NOMO-1 treated with dmso at 0.1 percent for 144 hours (cell line): ENCODE measurements at regions not wholly inside any gene's neighbourhood (a gene's known extent, or its start where the extent isn't known, plus 50 kb on each side); places are given as distances from the start of the nearest gene placed in this dataset.
"Not testable (repeated sequence)": the region's sequence is repeated elsewhere in the genome, so short reads cannot be mapped to it uniquely, and the experiment has no call there.

Experiments used
- DNase-seq: peaks from one replicate; lab custom pipeline; 2025; ENCODE audit not compliant: unreplicated experiment; lab: John Stamatoyannopoulos, UW

DNA sequence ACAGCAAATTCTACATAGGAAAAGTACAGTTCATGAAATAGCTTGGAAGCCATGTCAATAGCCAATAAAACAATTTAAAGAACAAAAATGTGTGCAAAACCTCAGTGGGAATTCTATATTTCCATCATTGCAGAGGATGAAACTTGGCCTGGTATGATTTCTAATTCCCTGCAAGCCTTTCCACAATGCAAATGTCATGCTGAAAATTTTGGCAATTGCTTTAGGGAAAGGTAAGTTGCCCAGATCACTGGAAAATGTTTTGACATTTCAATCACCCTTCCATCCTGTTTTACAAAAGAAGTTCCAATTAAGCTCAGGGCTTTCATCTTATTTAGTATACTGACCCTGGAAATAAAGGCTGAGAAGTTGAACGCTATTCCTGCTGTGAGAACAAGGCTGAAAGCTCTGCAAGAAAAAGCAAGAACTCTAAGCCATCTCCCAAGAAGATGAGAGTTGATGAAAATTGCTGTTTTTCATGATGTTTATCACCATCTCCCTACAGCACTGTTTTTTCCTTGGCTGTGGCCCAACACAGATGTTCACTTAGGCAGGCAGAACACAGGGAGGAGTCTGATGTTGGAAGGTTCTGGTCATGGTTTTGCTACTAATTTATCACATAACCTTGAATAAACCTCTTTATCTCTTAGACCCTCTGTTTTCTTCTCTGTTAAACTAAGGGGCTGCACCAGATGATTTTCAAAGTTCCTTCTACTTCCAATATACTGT is 263.7 kb downstream of the KCTD12 start:
- no peak for DNase-seq

DNA sequence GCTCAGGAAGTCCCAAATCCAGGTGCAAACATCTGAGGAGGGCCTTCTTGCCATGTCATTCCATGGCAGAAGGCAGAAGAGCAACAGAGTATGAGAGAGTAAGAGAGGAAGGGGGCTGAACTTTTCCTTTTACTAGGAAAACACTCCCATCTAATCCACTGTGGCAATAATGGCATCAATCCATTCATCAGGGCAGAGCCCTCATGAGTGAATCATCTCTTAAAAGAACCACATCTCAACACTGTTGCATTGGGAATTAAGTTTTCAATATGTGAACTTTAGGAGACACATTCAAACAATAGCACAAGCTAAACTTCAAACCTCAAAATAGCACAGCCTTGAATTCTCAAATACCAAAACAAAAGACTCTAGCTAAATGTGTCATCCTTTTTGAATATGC is 264.5 kb downstream of the KCTD12 start:
- DNase-seq = no peak

DNA sequence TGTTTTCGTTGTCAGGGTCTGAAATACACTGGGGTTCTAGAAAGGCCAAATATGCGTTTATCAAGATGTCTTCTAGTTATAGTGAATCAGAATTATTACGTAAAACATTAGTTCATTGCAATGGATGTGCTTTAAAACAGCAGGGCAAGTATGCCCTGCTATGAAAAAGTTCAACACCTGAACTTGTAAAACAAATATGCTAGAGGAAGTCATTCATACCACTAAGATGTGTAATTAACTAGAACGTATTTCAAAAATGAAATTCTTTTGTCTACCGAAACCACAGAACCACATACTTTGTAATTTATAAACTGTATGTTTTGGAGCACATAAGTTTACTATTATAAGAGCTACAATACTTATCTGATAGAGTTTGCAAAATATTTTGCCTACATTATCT is 266.2 kb downstream of the KCTD12 start:
- no peak for DNase-seq

DNA sequence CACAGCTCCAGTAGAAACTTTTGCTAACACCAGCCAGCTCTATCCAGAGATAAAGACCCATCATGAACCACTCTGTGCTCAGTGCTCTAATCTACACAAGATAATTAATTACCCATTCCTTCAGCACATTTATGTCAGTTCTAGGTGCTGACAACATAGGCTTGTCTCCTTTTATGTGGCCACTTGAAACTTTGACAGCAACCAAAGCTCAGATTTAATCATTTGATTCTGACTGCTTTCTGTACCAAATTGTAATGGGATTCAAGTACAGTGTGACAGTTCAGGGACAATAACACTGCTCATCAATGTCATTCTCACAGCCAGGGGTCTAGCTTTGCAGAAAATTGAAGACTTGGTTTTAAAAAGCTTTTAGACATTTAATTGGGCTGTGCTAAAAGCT is 266.6 kb downstream of the KCTD12 start:
- DNase-seq = no peak

DNA sequence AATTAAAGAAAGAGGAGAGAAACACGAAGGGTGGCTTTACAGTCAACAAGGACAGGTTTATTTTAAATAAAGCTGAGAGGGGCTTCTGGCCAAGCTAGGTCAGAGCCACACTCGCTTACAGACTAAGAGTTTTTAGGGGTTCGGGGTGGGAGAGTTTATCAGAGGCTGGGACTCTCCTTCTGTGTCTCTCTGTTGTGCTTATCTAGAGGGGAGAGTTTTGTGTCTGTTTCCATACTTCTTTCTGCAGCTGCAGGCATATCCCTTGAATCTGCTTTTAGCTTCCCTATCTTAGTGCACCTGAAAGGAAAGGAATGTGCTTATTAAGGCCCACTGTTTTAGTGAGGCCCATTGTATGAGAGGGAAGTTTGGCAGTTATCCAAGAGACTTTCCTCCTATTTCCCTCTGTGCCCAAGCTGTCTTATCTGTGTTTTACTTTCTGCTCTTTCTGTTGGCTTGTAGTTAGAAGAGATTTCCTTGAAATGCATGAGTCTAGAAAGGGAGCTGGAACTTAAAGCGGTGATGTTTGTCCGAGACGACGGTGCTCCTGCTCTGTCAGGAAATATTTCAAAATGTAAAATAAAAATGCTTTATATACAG is 275.3 kb downstream of the KCTD12 start:
- no peak for DNase-seq

DNA sequence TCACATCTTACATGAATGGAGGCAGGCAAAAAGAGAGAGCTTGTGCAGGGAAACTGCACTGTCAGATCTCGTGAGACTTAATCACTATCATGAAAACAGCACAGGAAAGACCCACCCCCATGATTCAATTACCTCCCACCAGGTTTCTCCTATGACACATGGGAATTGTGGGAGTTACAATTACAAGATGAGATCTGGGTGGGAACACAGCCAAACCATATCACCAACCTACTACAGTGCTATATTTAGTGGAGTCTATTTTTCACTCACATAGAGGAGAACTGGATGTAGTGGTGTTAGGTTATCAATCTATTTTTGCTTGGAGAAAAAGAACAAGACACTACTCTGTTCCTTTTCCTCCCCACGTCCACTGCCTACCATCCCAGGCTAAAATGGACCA is 276.6 kb downstream of the KCTD12 start:
- DNase-seq = no peak

DNA sequence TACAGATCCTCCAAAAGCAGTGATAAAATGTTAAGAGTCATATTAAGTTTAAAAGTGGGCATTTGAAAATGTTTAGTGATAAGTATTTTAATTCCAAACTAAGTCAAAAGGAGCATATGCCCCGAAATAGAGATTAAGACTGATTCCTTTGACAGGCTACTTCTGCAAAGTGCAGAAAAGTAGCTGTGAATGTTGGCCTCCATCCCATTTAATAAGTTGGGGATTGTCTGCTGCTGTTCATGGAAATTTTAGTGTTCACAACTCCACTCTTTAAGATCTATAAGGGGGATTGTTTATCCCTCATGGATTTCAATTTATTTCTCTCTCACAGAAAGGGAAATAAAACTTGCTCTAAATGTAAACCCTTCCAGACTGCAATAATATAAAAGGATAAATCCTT is 278.3 kb downstream of the KCTD12 start:
- no peak for DNase-seq

DNA sequence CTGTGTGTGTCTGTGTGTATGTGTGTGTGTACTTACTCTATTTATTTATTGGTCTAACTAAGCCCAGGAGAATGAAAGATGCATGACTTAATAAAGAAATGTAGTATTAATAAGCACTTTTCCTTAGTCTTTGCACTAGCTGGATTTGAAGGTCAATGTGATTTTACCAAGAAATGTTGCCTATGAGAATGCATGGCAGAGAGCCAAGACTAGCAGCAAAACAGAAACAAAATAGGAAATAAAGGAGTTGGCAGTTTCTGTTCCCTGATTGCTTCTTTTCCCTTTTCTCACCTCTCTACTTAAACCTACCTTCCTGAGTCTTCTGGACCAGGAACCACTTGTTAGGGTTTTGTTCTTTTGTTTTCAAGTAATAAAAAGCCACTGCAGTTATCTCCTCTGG is 286.1 kb downstream of the KCTD12 start:
- no peak for DNase-seq

DNA sequence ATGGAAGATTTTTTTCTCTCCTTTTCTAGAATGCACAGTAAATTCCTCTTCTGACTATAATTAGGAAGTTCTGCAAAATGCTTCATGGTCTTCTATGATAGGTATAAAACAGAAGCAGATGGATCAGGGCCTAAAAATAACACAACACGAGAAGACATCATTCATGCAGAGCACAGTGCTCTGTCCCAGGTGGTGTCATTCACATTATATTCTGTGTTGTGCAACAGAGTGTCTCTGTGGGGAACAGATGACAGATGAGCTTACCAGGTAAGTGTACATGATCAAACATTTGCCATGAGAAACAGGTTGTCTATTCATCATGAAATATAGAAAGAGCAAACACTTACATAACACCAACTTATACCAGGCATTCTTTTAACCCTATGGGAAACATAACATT is 288.3 kb downstream of the KCTD12 start:
- no peak for DNase-seq

DNA sequence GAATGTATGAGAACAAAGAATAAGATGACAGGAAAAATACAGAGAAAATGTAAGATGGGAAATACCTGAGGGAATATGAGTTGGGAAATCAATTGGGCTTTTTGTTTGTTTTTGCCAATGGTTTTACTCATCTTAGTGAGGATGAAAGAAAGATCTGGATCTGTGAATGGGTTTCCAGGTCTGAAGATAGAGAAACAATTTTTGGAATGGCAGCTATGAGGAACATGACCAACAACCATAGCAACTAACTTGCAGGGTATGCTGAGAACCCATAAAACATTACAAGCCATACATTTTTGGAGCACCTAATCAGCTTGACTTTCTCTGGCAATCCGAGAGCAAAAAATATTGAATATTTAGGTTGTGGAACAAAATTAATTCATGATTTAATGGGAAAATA is 290.0 kb downstream of the KCTD12 start:
- no peak for DNase-seq

DNA sequence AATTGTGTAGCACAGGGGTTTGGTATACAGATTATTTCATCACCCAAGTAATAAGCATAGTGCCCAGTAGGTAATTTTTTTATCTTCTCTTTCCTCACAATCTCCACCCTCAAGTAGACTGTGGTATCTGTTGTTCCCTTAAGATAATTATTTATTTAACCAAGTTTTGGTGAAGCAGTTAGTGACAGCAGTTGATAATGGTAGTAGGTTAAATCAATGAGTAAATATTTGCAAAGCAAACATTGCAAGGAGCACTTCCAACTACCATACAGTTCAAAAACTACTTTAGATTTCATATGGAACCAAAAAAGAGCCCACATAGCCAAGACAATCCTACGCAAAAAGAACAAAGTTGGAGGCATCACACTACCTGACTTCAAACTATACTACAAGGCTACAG is 291.8 kb downstream of the KCTD12 start:
- no peak for DNase-seq

DNA sequence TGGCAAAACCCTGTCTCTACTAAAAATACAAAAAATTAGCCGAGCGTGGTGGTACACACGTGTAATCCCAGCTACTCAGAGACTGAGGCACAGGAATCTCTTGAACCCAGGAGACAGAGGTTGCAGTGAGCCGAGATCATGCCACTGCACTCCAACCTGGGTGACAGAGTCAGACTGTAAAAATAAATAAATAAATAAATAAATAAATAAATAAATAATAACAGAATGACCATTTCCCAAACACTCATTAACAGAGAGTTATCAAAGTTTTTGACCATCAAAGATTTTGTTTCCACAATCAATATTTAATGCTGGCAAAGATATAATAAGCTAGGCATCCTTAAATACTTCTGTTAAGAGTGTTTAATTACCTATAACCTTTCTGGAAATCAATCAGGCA is 299.4 kb downstream of the KCTD12 start:
- DNase-seq = no peak

DNA sequence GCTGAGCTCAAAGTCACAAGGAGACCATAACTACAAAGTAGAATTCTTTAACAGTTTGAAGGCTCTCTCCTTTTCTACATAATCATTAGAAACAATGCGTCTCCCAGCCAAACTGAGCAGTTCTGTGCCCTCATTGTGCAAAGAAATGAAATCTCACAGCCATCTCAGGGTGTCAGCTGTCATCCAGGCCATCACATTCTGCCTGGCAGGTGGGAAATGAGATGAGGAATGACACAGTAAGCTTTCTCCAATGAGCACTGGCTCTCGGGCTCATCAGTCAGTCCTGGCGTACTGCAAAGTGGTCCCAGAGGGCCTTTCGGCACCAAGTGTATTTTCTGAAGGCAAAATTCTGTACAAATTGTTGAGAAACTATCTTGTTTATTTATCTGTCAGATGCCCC is 306.5 kb downstream of the KCTD12 start:
- DNase-seq = no peak

DNA sequence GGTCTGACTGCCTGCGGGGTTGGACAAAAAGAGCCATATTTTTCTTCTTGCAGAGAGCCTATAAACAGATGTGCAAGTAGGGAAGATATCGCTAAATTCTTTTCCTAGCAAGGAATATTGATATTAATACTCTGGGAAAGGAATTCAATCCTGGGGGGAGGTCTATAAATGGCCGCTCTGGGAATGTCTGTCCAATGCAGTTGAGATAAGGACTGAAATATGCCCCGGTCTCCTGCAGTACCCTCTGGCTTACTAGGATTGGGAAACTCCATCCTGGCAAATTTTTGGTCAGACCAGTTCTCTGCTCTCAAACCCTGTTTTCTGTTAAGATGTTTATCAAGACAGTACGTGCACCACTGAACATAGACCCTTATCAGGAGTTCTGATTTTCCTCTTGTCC is 310.6 kb downstream of the KCTD12 start:
- DNase-seq = not testable (repeated sequence)

DNA sequence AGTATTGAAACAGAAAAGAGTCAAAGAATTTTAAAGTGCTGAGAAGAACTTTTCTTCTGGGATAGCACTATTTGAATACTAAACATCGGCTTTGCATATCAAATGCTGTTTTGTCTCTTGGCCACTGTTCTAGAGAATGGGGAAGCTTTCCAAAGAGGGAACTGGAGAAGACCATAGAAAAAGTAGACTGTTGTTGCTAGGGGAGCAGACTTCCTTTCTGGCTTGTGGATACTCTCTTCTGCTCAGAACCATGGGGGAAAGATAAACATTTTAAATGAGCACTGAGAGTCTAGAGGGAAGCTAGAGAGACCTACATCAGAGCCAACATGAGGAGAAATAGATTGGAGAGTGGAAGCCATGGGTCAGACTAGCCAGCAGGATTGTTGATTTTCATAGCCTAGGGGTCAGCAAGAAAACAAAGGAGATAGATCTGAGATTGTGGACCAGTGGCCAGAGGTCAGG is 315.7 kb downstream of the KCTD12 start:
- no peak for DNase-seq

DNA sequence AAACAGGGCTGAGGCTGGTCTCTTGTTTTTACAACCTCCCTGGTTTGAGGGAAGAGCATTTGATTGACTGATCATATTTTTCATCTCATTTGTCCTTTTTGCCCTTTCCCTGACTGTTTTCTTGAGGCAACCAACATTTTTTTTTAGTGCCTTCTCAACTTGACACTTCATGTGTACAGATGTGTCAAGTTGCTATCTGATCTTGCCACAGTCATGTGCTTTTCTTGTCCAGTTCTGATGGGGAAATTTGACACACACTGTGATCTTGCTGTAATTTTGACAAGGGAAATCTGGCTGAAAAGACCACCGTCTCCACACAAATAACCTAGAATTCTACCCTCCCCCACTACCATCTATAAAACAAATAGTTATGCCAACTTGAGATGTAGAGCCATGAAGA is 329.6 kb downstream of the KCTD12 start:
- no peak for DNase-seq

DNA sequence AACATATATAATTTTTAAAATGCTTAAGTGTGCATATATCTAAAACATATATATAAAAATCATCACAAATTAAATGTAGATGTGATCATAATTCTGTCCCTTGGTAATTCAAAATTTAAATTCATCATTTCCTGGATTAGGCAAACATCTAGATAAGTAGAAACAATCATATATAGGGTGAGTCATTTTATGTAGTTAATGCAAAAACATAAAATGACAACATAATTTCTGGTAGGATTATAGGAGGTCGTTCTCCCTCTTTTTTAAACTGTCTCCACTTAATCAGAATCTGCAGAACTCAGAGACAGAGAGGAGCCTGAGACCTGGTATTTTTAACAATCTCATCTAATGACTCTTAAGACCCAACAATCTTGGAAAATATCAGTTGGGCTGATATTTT is 333.4 kb downstream of the KCTD12 start:
- DNase-seq = no peak

DNA sequence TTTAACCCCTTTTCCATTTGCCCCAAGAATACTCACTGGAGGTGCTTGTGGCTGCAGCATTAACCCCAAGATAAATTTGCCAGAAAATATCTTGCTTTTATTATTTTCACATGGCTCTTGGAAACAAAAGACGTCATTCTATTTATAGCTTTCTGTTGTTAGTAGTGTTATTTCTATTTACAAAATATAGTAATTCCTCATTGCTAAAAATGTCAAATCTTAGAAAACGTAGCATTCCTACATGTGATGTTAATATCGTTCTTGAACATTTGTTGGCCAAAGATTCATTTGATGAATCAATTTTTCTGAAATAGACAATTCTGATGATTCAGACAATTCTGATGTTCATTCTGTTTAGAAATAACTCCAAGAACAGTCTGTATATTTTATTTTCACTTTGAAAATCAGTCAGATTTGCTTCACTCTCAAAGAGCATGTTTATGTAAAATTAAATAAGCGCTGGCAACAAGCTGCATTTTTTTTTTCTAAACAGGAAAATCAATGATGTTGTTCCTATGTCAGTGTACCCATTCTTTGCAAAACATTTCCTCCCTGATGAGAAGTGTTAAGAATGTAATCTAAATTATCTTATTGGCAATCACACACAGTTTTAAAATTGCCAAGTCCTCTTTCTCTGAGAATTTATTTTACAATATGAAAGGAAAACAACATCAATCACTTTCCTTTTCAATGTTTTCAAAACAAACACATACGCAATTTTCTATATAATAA is 334.0 kb downstream of the KCTD12 start:
- DNase-seq = no peak

DNA sequence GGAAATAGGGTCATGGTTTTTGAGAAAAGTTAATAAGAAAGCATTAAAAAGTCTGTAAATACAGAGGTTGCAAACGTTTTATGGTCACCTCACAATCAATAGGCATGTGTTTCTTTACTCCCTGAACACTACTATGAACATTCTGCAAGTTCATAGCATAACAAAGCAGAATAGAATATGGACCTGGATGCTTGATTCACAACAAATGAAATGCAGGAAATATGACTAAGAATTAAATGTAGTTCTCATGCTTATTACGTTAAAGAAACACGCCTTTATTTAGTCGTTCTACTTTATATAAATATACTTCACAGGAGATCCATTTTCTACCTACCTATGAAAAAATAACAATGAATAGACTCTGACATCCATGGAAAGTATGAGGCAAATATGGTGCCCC is 344.0 kb downstream of the KCTD12 start:
- DNase-seq = no peak

DNA sequence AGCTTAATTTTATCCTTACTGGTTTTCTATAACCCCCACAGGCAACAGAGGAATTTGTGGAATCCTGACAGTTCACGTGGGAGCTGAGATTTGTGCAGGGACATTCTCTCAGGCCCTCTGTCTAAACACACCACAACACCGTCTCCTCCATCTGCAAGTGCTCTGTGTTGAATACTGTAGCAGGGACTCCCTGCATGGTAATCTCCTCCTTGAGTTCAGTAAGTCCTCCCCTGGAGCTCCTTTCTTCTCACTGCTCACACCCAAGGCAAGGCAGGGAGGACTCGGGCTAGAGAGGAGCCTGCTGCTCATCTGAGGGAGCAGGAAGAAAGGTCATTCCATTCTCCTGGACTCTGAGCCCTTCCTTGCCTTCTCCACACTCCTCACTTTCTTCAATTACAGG is 348.2 kb downstream of the KCTD12 start:
- no peak for DNase-seq

DNA sequence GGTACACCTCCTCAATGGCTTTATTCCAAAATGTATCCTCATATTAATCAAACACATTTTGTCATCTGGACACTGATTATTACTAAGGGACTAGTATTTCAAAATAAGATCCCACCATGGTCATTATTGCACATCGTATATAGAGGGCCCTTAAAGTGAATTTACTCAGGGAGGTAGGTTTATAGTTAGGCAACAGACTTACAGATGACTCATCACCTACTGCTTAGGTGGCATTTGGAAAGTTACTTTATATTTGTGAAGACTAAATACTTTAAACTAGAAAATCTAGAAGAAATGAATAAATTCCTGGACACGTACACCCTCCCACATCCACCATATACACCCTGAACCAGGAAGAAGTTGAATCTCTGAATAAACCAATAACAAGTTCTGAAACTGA is 353.0 kb downstream of the KCTD12 start:
- DNase-seq = no peak

DNA sequence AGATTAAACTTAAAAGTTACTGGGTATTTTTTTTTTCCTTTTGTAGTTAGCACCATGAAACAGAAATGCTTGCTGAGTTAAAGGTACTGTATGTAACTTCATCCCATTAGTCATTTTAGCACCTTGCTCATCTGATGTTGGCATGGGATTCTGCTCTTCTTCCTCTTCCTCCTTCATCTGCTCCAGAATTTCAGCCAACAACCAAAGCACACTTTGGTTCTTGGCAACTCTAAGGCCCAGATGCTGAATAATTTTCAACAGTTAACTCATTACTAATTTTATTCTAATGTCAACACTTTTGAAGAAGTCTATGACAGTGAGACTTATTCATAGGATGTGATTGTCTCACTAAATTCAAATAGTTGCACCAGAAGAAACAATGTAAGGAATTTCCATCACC is 359.2 kb downstream of the KCTD12 start:
- no peak for DNase-seq
